Stimulated activated CD4-positive, alpha-beta T cell treated with anti-CD3 and anti-CD28 coated beads, Interleukin-12 subunit alpha, Interleukin-12 subunit beta, amount 100 ng/mL, for 24 hours (primary cell): ENCODE measurements at regions not wholly inside any gene's neighbourhood (a gene's known extent, or its start where the extent isn't known, plus 50 kb on each side); places are given as distances from the start of the nearest gene placed in this dataset.
A peak's percentile ranks its signal among the peaks of the same experiment; 100 is the strongest.

Source experiments
- DNase-seq, 2 experiments: peaks; one replicate each; pipeline ENCODE4 v3.0.0-alpha.2; 2020; ENCODE audit warnings: low read depth in 2 of 2

DNA sequence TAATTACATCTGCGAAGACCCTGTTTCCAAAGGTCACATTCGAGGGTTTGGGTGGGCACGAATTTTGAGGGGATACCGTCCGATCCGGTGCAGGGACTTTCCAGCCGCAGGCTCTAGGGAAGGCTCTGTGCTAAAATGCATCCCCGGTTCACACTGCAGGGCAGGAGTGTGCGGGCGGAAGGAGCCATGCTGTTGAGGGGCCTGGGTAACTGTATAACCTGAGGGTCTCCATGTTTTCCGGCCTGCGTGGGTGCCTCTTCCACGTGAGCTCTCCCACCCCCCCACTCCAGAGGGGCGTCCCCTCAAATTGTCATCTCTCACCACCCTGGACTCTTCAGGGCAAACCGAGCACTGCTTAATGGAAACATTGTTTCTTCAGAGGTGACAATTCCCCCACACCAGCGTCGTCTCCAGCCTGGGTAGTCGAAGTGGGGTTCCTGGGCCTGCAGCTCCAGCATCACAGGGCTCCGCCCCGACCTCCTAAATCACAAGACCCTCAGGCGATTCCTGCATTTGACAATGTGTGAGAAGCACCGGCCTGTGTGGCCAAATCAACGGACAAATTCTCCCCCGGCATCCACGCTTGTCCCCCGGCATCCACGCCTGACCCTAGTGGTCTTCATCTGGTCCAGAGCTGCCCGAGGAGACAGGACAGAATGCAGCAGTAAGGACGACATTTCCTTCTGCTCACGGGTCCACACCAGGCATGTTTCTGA lies 51.2 kb downstream of the FOXL3 start:
- DNase-seq, result no peak

DNA sequence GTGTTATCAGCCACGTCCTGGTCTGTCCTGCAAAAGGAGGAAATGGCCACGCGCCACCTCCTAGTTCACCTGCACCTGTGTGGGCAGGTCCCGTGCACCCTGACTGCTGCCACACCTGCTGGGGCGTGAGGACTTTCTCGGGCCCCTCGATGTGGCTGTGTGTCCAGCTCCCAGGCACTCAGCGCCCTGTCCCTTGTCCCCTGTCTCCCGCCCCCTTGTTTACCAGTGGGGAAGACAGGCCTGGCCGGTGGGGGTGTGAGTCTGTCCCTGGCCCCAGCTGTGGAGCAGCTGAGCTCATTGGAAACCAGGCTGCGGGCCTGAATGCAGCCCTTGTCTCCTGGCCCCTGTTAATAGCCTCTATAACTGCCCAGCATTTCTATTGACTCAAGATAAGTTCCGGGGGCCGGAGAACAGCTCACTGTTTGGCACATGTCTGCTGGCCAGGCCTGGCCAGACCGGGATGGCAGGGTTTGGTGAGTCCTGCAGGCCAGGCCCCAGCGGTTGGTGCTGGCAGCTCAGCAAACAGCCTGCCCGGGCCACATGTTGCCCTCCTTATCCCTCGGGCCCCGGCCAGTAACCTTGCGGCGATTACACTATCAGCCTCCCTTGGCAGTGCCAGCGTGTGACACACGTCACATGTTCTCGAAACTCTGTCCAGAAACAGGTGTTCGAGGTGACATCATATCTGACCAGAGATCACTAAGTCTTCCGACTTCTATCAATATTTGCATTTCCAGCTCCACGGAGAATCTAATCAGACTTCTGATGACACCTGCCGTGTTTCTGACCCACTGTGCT lies 52.1 kb downstream of the FOXL3 start:
- no peak for DNase-seq

DNA sequence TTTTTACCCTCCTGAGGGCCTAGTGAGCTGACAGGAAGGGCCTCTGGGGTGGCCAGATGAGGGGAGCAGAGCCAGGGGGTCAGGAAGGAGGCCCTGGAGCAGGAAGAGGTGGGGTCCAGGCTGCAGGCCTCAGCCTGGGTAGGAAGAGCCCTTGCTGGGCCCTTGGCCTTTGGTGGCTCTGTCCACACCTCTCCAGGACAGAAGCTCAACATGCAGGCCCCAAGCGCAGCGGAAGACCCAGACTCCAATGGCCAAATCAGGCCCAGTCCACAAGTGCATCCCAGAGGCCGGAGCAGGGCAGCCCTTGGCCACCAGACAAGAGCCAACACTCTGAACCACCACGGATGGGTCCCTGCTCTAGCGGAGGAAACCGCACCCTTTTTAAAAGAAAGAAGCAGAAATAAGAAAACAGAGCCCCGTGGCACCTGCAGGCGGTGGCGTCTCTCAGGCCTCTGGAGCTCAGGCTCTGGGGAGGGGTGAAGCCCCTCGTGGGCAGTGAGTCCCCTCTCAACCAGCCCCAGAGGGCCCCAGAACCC lies 52.8 kb downstream of the FOXL3 start:
- DNase-seq, result no peak

DNA sequence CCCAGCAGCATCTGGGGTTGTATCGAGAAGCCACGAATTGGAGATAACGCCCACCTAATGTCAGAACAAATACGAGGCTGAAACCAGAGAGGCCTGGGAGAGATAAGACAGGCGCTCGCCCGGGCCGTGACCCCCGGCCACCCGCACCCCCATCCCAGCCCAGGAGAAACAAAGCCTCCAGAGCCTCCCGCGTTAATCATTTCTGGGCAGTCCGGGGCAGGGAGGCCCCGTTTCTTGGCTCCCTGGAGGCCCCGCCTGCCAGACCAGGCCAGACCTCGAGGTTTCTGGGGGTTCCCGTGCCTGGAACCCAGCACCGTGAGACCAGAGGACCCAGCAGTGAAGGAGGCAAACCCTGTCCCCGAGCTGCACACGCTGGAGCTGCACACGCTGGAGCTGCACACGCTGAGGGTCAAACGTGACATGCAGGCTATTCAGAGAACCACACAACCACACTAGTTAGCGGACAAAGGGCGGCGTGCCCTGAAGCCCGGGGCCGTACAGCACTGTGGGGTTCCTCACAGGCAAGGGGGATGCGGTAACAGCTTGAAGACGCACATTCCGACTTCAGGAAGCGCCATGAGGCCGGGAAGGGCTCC lies 53.4 kb downstream of the FOXL3 start:
- no peak for DNase-seq

DNA sequence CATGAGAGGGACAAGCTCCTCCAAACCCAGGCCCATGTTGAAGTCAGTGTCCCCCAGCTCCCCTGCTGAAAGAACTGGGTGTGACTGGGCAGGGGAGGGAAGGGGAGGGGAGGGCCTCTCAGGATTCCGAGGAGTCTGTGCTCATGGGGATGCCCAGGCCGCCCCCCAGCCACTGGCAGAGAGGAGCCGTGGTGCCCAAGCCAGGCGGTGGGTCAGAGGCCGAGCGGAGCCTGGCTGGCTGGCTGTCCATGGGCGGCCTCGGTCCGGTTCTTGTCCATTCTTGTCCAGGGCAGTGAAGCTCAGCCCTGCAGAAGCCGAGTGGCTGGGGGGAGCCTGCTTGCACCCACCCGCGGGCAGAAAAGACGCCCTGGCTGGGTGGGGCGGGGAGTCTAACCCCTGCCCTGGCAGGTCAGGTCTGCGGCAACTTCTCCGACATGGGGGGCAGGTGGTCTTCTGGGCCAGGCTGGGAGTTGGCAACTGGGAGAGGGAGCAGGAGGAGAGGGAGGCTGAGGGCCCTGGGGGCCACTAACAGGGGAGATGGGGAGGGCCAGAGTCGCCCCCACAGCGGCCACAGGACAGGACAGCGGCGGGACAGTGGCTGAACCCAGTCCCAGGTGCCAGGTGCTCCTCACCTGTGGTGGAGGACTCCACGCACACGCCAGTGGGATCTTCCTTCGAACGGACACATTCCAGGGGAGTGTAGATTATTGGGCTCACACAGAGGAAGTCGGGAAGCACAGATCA lies 54.1 kb downstream of the FOXL3 start:
- DNase-seq, result no peak

DNA sequence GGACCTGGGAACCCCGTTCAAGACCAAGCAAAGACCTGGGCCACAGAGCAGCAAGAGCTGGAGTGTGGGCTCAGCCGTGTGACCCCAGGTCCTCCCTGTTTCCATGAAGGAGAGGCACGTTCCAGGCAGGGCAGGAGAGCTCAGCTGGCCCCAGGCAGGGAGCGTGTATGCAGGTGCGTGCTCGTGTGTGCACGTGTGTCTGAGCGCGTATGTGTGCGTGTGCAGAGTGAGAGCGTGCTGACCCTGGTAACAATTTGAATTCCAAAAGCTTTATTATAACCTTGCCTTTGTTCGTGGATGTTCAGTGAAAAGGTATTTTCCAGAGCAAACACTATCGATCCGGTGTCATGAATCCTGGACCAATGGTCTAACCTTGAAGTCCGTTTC lies 54.6 kb downstream of the FOXL3 start:
- DNase-seq, result no peak

DNA sequence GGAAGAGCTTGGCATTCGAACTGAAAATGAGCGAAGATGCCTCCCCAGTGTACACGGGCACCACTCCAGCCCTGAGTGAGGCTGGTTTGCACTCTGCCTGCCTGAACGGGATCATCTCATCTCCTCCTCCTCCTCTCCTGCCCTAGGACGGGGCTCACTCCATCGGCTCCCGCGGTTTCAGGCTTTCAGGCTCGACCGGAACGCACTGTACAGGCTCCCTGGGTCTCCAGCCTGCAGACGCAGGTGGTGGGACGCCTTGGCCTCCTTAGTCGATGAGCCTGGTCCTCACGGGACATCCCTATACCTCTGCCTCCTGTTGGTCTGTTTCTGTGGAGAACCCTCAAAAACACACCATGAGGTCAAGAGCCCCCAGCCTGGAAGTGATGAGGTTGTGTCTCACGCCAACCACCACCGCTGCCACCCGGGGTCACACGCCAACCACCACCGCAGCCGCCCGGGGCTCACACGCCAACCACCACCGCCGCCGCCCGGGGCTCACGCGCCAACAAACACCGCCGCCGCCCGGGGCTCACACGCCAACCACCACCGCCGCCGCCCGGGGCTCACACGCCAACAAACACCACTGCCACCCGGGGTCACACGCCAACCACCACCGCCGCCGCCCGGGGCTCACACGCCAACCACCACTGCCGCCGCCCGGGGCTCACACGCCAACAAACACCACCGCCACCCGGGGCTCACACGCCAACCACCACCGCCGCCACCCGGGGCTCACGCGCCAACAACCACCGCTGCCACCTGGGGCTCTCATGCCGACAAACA lies 56.3 kb downstream of the FOXL3 start:
- no peak for DNase-seq

DNA sequence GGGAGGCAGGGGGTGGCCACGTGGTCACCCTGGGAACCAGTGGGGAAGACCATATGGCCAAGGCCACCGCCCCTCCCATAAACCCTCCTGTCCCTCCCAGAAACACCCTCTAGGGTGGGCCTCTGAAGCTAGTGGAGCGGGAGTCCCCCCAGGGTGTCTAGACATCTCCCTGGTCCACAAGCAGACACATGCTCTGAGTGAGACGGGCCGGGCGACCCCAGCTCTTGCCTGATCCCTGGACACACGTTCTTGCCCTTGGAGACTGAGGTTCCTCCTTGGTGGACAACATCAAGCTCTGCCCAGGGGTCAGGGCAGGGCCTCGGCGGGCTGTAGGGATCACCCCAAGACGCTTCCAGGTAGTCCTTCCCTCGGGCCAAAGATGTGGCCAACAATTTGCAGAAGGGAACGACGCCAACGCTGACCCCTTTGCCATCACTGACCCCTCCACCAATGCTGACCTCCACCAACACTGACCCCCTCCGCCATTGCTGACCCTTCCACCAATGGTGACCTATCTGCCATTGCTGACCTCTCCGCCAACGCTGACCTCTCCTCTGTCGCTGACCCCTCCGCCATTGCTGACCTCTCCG lies 57.1 kb downstream of the FOXL3 start:
- no peak for DNase-seq

DNA sequence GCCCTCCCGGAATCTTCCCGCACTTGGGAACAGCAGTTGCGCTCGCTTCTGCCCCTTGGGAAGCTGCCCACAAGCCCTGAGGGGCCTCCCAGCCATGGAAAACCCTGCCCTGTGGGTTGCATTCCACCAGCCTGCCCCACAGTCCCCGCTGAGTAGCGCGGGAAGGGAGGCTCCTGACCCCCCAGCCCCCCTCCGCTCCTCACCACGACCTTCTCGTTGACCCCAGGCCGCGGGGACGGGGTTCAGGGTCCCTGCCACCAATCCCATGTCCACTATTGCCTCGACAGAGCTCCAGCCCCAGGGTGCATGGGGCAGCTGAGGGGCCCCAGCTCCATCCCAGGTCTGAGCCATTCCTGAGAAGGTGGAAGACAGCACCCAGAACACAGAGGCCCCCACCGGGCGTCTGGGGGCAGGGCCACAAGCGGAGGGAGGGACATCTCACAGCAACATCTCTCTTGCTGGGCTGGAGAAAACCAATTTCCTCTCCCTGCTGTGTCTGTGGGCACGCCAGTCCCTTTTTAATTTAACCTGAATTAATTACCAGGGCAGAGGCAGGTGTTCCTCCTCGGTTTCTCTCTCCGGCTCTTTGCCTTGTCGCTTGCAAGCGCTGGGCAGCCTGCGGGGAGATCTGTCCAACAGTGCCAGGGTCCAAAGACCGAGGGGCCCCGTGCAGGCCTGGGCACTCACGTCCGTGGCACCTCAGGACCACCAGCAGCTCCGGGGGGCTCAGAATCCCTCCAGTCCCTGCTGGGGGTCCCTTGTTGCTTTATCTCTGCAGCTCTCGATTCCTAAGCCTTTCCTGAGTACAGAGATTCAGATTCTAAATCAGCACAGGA lies 57.9 kb downstream of the FOXL3 start:
- DNase-seq, result no peak

DNA sequence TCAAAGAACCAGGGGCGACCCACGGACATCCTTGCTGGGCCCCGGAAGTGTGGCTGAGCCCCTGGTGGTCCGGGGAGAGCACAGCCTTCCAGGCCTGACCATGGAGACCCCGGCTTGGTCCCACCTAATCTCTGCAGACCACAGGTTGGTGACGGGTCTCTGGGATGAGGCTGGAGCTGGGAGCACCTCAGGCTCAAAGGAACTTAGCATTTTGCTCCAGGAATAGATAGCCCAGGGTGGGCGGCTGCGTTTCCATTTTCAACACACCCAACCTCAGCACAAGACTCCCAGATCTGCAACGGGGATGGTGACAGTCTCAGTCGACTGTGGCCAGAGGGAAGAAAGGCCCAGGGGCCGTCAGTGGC lies 58.5 kb downstream of the FOXL3 start:
- DNase-seq, result no peak

DNA sequence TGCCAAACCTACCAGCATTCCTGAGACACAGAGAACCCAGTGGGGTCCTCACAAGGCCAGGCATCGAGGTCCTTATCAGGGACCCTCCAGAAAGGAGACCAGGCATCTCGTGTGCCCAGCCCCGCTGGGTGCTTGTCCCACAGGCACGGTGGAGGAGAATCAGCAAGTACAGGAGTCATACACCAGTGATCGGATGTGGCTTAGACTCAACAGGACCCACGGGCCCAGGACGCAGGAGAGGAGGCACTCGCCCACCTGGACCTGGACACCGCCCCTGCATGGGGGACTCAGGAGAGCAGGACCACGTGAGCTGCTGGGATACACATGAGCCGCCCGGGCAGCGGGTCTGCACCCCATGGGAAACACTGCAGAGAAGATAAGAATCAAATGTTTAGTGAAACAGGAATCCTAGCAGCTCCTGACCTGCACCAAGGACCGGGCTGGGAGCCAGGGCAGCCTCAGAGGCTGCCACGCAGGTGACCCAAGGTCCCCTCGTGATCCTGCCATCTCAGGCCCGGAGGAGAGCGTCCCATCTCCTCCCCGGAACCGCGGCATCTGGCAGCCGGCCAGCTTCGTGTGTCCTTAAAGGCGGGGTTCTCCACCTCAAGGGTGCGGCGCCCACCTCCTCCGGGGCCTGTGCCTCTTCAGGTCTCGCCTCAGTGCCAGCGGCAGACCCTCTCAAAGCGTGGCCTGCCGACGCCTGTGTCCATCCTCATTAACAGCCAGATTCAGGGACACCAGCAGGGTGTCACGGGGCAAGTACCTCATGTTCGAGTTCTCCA lies 59.2 kb downstream of the FOXL3 start:
- DNase-seq, result no peak

DNA sequence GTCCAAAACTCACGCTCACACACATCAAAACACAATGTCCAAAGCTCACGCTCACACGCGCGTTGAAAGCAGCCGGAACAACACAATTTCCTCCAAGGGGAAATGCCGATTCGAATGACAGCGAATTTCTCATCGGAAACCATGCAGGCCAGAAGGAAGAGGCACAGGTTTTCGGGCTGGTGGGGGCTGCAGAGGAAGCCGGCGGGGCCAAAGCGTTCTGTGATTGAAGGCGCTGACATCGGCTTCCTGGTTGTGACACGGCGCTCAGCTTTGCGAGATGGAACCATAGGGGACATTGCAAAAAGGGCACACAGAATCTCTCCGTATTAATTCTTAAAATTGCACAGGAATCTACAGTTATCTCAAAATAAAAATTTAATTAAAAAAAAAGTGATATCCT lies 61.3 kb downstream of the FOXL3 start:
- DNase-seq, result peak; percentile 28 to 45

DNA sequence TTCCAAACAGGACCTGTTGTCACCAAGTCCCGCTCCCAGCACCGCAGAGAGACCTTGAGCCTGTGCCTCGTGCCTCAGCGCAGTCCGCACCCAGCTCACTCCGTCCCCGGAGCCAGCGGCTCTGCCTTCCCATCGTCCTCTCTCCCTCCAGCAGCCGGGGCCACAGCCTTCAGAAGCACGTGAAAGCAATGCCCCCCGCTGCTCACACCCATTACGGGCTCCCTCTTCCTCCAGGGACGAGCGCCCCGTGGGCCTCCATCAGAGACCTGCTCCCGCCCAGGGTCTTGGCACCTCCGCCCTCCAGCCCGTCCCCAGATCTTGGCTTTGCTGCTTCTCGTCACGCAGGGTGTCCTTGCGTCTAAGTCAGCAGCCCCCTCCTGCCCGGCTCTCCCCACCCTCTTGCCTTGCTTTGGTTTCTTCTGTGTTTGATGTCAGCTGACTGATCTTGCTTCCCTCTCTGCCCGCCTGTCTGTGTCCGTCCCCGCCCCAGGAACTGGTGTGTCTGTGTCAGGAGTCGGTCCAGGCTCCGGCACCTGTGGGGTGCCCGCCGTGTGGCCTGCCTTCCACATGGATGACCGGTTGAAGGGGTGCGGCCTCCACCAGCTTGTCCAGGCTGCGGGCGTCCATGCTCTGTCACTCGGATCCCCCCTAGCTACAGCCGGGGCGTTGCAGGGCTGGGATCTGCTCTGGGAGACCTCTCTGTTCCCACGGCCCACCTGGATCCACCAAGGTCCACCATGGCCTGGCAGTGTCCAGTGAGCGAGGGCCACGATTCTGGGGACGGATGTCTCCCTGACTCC lies 61.9 kb downstream of the FOXL3 start:
- DNase-seq, result peak in 1 of 2 experiments; percentile 33

DNA sequence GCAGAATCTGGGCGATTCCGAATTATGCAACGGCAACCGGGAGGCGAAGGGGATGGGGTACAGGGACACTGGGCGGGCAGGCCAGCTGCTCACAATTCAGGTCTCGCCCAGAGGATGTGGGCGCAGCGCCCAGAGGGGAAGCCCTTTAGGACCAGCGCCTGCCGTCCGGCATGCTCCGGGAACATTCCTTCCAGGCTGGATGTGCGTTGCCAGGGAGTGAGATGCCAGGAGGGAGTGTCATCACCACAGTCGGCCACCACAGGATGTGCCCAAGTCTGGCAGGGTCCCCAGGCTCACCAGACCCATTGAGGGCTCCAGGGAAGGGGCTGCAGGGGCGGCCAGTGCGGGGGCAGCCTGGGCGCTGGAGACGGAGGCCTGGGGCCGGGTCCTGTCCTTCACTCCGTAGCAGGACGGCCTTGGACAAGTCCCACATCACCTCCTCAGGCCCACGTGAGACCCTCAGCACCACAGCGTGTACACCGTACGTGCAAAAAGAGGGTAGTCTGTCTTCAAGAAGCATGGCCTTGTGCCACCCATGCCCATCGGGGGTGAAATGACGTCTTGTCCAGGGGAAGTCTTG lies 63.9 kb downstream of the FOXL3 start:
- DNase-seq, result no peak

DNA sequence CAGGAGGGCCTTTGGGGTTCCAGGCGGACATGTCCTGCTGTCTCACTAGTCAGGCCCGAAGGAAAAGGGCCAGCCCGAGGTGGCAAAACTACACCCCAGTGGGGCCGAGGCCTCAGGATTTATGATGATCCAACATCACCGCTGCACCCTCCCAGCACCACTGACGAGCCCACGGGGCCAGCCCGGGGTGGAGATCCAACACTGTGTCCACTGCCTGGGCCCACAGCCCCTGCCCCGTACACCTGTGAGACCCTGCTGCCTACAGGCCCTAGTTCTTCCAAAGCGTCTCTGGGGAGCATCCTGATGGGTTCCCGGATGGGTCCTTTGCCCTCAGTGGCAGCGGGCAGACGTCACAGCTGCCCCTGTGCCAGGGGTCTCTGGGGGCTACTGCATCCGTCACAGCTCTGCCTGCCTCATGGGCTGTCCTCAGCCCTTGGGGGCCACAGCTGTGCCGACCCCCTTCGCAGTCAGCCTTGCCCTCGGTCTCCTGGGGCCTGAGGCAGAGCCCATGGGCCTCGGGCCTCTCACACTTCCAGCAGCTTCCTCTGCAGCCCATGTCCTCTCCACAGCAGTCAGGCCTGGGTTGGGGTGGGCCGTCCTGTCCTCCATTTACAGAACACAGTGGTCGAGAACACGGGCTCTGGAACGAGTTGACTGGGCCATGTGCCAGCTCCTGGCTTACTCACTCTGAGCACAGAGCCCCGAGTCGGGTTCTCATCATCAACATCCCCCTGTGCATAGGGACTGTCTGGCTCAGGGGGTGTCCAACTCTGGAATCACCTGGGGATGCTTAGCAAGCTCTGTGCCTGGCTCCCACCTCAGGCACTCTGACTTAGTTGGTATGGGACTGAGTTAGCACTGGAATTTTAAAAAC lies 64.9 kb downstream of the FOXL3 start:
- no peak for DNase-seq

DNA sequence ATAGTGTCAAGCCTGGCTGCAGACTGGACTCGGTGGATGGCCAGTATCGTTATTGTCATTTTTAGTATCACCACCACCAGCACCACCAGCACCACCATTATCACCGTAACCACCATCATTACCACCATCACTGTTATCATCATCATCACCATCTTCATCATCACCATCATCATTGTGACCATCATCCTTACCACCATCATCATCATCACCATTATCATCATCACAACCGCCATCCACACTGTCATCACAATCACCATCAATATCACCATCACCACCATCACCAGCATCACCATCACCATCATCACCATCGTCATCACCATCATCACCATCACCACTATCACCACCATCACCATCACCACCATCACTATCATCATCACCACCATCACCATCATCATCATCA lies 65.6 kb downstream of the FOXL3 start:
- DNase-seq, result no peak

DNA sequence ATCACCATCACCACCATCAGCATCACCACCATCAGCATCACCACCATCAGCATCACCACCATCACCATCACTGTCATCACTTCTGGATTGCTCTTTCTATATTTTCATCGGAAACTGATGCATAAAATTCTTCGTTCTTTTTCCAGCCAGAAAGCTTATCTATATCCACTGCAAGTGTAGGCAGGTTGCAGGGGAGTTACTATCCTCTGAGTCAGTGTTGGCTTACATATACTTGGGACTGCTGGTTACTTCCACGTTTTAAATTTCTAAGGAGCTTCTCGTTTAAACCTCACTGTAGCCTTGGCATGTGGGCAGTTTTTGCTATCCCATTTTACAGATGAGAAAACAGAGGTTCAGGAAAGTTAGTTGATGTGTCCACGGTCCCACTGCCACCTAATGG lies 66.1 kb downstream of the FOXL3 start:
- DNase-seq, result no peak
